ENCODE measurements at regions not wholly inside any gene's neighbourhood (a gene's known extent, or its start where the extent isn't known, plus 50 kb on each side); places are given as distances from the start of the nearest gene placed in this dataset.

- H3K4me2 ChIP-seq, result no peak overlapping the region
- WGBS (ENCODE audit: missing lambda C conversion rate), result 64% methylated on average over 6 of the region's 6 CpGs
- no peaks in the 10 kb centered on the region for H3K4me1 ChIP-seq
- no peak overlapping the region for H3K27ac ChIP-seq
- DNase-seq (ENCODE audit: low read depth in 1 of 2, low spot score in 1 of 2) (no peak), FAIRE-seq (no peak), ATAC-seq (no peak)
- ChIA-PET CTCF (no interaction called here), POLR2A (no interaction called here)
- H3K4me3 ChIP-seq, result no peak overlapping the region
- no peaks in the 10 kb centered on the region for H3K9me3 ChIP-seq
- no peak for TF ChIP-seq JUN (IDR thresholded peaks at IDR 0.05)
- TF ChIP-seq NR3C1 (IDR thresholded peaks at IDR 0.05), result no peak
- no peak for TF ChIP-seq RCOR1 (IDR thresholded peaks at IDR 0.05; ENCODE audit: low read depth, low read length)
- no peak for TF ChIP-seq EP300 (IDR thresholded peaks at IDR 0.05)
- no peak for TF ChIP-seq ELK1 (IDR thresholded peaks at IDR 0.05; ENCODE audit: low read depth, low read length)
- TF ChIP-seq ZNF302 (CRISPR knock-in tag; IDR thresholded peaks at IDR 0.05), result no peak
- no peak for TF ChIP-seq CHD2 (IDR thresholded peaks at IDR 0.05; ENCODE audit: low read length, partially characterized antibody)
Observed at GRCh38 chr5:125205601-125206225, 459.3 kb upstream of the ZNF608 start.

- H3K4me2 ChIP-seq, result no peak overlapping the region
- H3K27ac ChIP-seq, result no peak overlapping the region
- ATAC-seq (no peak), FAIRE-seq (no peak), DNase-seq (ENCODE audit: low read depth in 1 of 2, low spot score in 1 of 2) (no peak)
- ChIA-PET CTCF (no interaction called here), POLR2A (no interaction called here)
- no peak for TF ChIP-seq RAD21 (conservative IDR thresholded peaks at IDR 0.05 in 1 of 2, IDR thresholded peaks at IDR 0.05 in 1 of 2)
- TF ChIP-seq HOXB13 (CRISPR knock-in tag; IDR thresholded peaks at IDR 0.05; ENCODE audit: low read depth), result no peak
- TF ChIP-seq EP300 (IDR thresholded peaks at IDR 0.05), result no peak
- no peak for TF ChIP-seq RFX5 (IDR thresholded peaks at IDR 0.05)
- no peak for TF ChIP-seq ZSCAN20 (CRISPR knock-in tag; IDR thresholded peaks at IDR 0.05)
- TF ChIP-seq BHLHE40 (IDR thresholded peaks at IDR 0.05; ENCODE audit: low read depth, low read length), result no peak
- no peak for TF ChIP-seq ATOH8 (CRISPR knock-in tag; IDR thresholded peaks at IDR 0.05; ENCODE audit: low read depth)
- TF ChIP-seq FOSL2 (IDR thresholded peaks at IDR 0.05), result no peak
- no peak for TF ChIP-seq FOSL2 (CRISPR knock-in tag; IDR thresholded peaks at IDR 0.05)
- TF ChIP-seq HMGXB4 (CRISPR knock-in tag; IDR thresholded peaks at IDR 0.05; ENCODE audit: borderline replicate concordance), result no peak
- no peak for TF ChIP-seq ESRRA (IDR thresholded peaks at IDR 0.05; ENCODE audit: borderline replicate concordance, low read length)
- H3K4me1 ChIP-seq, result no peaks in the 10 kb centered on the region
- no peaks in the 10 kb centered on the region for H3K9me3 ChIP-seq
- H3K4me3 ChIP-seq, result no peak overlapping the region
Observed at GRCh38 chr5:125207856-125208255, 461.4 kb upstream of the ZNF608 start.

- H3K4me1 ChIP-seq, result no peaks in the 10 kb centered on the region
- ChIA-PET POLR2A (no interaction called here), CTCF (no interaction called here)
- 84% methylated on average over 2 of the region's 2 CpGs for WGBS (ENCODE audit: missing lambda C conversion rate)
- DNase-seq (ENCODE audit: low read depth in 1 of 2, low spot score in 1 of 2) (no peak), ATAC-seq (no peak), FAIRE-seq (no peak)
- H3K4me3 ChIP-seq, result no peak overlapping the region
- no peak for TF ChIP-seq CEBPB (IDR thresholded peaks at IDR 0.05)
- TF ChIP-seq MAFK (IDR thresholded peaks at IDR 0.05; ENCODE audit: partially characterized antibody), result no peak
- no peak for TF ChIP-seq RARB (CRISPR knock-in tag; IDR thresholded peaks at IDR 0.05)
- no peak for TF ChIP-seq HES2 (IDR thresholded peaks at IDR 0.05)
- TF ChIP-seq POLR2AphosphoS2 (conservative IDR thresholded peaks at IDR 0.05; ENCODE audit: low read length), result no peak
- no peak for TF ChIP-seq CHD4 (IDR thresholded peaks at IDR 0.05; ENCODE audit: borderline replicate concordance)
- TF ChIP-seq EHF (CRISPR knock-in tag; IDR thresholded peaks at IDR 0.05), result no peak
- no peak for TF ChIP-seq GATA3 (IDR thresholded peaks at IDR 0.05; ENCODE audit: borderline replicate concordance)
- no peak for TF ChIP-seq FOSB (CRISPR knock-in tag; IDR thresholded peaks at IDR 0.05)
- no peak for TF ChIP-seq MAX (IDR thresholded peaks at IDR 0.05)
- TF ChIP-seq TFCP2L1 (CRISPR knock-in tag; IDR thresholded peaks at IDR 0.05), result no peak
- TF ChIP-seq REST (IDR thresholded peaks at IDR 0.05), result no peak
- H3K4me2 ChIP-seq, result no peak overlapping the region
- no peak overlapping the region for H3K27ac ChIP-seq
- H3K9me3 ChIP-seq, result no peaks in the 10 kb centered on the region
Observed at GRCh38 chr5:125209650-125210049, 463.2 kb upstream of the ZNF608 start.
